ENCODE measurements at regions not wholly inside any gene's neighbourhood (a gene's known extent, or its start where the extent isn't known, plus 50 kb on each side); places are given as distances from the start of the nearest gene placed in this dataset.
"Not testable (repeated sequence)": the region's sequence is repeated elsewhere in the genome, so short reads cannot be mapped to it uniquely, and the experiment has no call there.

DNA sequence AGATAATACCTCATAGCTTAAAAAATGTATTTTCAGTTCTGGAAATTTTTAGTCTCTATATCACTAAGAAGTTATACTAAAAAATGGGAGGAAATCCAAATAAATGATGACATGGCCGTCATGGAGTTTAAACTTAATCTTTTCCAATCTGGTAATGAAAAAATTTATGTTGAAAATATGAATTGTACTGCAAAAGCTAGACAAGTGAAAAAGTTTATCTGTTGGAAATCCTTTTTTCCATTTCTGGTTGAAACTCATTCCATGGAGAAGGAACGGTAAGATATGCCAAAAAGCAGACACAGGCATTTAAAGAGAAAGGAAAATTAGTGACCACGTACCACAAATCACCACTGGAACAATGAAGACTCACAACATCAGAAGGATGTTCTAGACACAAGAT is 314.2 kb upstream of the PRICKLE1 start:
- peaks cover 7% of the 10 kb centered on the region for H3K9me3 Mint-ChIP-seq
- H3K4me3 Mint-ChIP-seq = no peak overlapping the region
- H3K36me3 Mint-ChIP-seq (ENCODE audit: low read depth) = no peaks in the 10 kb centered on the region
- CTCF ChIA-PET = no interaction called here
- H3K27ac Mint-ChIP-seq = no peak overlapping the region
- DNase-seq = no peak
- POLR2A ChIA-PET = no interaction called here
- no peaks in the 10 kb centered on the region for H3K4me1 Mint-ChIP-seq
- no peaks in the 10 kb centered on the region for H3K27me3 Mint-ChIP-seq

DNA sequence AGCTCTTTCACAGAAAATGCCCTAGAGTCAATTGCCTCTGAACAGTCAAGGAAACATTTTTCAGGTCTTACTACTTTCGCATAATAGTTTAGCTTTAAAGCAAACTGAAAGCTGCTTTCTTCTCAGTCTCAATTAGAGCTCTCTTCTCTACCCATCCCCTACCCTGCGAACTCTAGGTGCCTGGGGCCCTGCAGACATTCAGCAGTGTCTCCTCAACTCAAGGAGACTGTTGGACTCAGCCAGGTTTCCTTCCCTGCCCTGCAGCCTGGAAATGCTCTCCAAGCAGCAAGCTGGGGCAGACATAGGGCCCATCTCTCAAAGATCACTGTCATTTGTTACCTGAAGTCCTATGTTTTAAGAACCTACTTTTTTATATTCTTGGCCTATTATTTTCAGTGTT is 312.5 kb upstream of the PRICKLE1 start:
- Mint-ChIP-seq H3K4me1 (no peaks in the 10 kb centered on the region), H3K27ac (no peak overlapping the region), H3K36me3 (ENCODE audit: low read depth) (no peaks in the 10 kb centered on the region), H3K9me3 (peaks cover 7% of the 10 kb centered on the region), H3K4me3 (no peak overlapping the region), H3K27me3 (no peaks in the 10 kb centered on the region)
- ChIA-PET POLR2A (no interaction called here), CTCF (no interaction called here)
- no peak for DNase-seq

DNA sequence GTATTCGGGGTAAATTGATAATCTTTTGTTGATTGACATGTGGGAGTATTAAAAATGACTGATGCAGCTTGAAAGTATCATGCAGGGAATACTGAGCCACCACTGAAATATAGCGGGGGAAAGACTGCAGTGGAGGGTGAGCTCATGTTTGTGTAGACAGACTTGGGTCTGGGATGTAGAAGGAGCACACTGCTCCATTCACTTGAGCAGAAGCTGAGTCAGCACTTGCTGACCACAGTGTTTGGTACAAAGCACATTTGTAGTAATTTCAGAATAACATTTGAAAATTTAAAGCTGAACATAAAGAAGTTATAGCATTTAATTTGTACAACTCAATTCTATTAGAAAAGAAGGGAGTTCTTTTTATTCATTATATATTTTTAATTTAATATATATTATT is 304.3 kb upstream of the PRICKLE1 start:
- Mint-ChIP-seq H3K4me1 (no peaks in the 10 kb centered on the region), H3K27me3 (no peaks in the 10 kb centered on the region), H3K36me3 (ENCODE audit: low read depth) (no peaks in the 10 kb centered on the region), H3K4me3 (no peak overlapping the region), H3K27ac (no peak overlapping the region), H3K9me3 (peaks cover 3% of the 10 kb centered on the region)
- POLR2A ChIA-PET = no interaction called here
- CTCF ChIA-PET = no interaction called here
- DNase-seq = no peak

DNA sequence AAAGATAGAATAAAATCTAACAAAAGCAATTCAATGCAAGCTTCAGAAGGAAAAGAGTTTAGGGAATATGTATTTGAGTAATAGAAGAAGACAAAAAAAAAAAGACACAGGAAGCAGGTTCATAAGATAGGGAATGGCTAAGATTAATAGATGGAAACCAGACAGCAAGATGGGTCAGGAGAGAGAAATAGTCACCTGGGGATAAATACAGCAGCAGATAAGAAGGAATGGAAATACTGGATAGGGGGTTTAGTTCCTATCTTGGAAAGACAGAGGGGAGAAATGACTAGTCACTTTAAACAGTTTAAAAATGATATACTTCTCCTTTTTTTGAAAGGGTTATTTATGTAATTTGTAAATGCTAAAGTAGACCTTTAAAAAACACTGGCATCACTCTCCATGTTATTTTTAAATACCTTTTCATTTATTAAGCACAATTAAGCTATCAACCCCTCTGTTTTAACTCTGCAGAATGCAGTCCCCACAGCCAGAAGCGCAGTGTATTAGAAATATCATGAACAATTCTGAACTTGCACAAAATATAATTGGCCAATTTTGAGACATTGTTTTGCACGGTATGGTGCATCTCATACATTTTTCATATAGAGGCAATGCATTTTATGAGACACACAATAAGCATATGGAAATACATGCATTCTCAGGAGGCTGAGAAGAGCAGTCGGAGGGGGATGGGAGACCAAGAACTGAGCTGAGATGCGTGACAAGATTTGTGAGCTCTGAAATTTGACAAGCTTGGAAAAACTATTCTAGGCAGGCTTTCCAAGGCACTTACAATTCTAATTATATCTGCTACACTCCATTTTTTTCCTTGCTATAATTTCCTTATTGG is 303.4 kb upstream of the PRICKLE1 start:
- H3K27ac Mint-ChIP-seq = no peak overlapping the region
- no peaks in the 10 kb centered on the region for H3K27me3 Mint-ChIP-seq
- no peaks in the 10 kb centered on the region for H3K36me3 Mint-ChIP-seq (ENCODE audit: low read depth)
- DNase-seq = no peak
- no peak overlapping the region for H3K4me3 Mint-ChIP-seq
- no peaks in the 10 kb centered on the region for H3K4me1 Mint-ChIP-seq
- CTCF ChIA-PET = no interaction called here
- H3K9me3 Mint-ChIP-seq = peaks cover 3% of the 10 kb centered on the region
- POLR2A ChIA-PET = no interaction called here

DNA sequence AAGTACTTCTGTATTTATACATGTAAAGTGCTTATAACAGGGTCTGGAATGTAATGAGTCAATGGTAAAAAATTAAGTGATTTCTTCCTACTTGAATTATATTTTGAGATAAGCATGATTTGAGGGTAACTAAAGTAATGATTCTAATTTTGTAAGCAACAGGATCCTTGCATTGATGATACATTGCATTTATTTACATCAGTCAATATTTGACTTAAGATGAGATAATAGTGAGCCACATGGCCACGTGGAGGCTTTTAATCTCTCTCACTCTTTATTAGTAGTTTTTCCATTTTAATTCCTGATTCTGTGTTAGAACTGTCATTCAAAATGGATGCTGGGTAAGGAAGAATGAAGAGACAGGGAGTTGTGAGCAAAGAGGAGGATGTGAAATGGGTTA is 298.1 kb upstream of the PRICKLE1 start:
- H3K27me3 Mint-ChIP-seq = no peaks in the 10 kb centered on the region
- DNase-seq = no peak
- no peak overlapping the region for H3K27ac Mint-ChIP-seq
- H3K36me3 Mint-ChIP-seq (ENCODE audit: low read depth) = no peaks in the 10 kb centered on the region
- CTCF ChIA-PET = no interaction called here
- no peak overlapping the region for H3K4me3 Mint-ChIP-seq
- H3K4me1 Mint-ChIP-seq = no peaks in the 10 kb centered on the region
- H3K9me3 Mint-ChIP-seq = peaks cover 3% of the 10 kb centered on the region
- POLR2A ChIA-PET = no interaction called here

DNA sequence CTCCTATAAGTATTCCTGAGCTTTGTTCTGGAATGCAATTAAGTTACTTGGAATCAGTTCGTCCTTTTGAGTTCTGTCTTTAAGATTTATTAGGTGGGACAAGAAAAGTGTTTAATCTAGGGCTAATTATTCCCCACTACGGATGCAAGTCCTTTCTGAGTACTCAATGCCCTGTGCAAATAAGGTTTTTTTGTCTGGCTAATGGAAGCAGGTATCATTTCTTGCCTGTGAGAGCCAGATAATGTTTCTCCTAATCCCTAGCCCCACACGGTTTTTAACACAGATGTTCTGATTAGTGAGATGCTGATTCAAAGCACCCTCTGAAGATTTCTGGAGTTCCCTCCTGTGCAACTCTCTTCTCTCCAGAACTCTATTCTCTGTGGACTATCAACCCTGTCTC is 296.6 kb upstream of the PRICKLE1 start:
- Mint-ChIP-seq H3K36me3 (ENCODE audit: low read depth) (no peaks in the 10 kb centered on the region), H3K9me3 (no peaks in the 10 kb centered on the region), H3K4me1 (no peaks in the 10 kb centered on the region), H3K27ac (no peak overlapping the region), H3K27me3 (no peaks in the 10 kb centered on the region), H3K4me3 (no peak overlapping the region)
- ChIA-PET POLR2A (no interaction called here), CTCF (no interaction called here)
- DNase-seq = no peak

DNA sequence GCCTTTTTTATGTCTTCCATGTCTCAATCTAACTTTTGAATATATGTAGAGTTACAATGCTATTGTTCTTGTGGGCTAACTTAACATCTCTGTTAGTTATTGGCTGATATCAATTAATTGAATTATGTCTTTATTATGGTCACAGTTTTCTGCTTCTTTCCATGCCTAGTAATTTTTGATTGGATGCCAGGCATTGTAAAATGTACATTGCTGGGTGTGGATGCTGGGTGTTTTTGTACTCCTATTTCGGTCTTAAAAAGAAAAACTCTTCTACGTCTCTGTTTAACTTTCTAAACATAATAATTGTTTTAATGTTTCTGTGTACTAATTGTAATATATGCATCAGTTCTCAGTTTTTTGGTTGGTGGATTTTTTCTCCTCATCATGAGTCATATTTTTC is 296.1 kb upstream of the PRICKLE1 start:
- no peak overlapping the region for H3K27ac Mint-ChIP-seq
- H3K9me3 Mint-ChIP-seq = no peaks in the 10 kb centered on the region
- no peak overlapping the region for H3K4me3 Mint-ChIP-seq
- H3K27me3 Mint-ChIP-seq = no peaks in the 10 kb centered on the region
- ChIA-PET POLR2A (no interaction called here), CTCF (no interaction called here)
- DNase-seq = no peak
- H3K4me1 Mint-ChIP-seq = no peaks in the 10 kb centered on the region
- no peaks in the 10 kb centered on the region for H3K36me3 Mint-ChIP-seq (ENCODE audit: low read depth)

DNA sequence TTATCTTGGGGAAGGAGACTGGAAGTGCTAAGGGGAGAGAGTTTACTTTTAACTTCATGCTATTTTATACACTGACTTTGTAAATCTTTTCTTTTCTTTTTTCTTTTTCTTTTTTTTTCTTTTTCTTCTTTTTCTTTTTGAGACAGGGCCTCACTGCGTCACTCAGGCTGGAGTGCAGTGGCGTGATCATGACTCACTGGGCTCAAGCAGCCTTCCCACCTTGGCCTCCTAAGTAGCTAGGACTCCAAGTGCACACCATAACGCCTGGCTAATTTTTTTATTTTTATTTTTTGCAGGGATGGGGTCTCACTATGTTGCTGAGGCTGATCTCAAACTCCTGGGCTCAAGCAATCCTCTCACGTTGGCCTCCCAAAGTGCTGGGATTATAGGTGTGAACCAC is 294.6 kb upstream of the PRICKLE1 start:
- H3K36me3 Mint-ChIP-seq (ENCODE audit: low read depth) = no peaks in the 10 kb centered on the region
- H3K4me1 Mint-ChIP-seq = no peaks in the 10 kb centered on the region
- CTCF ChIA-PET = no interaction called here
- H3K27ac Mint-ChIP-seq = no peak overlapping the region
- no peak for DNase-seq
- H3K9me3 Mint-ChIP-seq = no peaks in the 10 kb centered on the region
- POLR2A ChIA-PET = no interaction called here
- H3K27me3 Mint-ChIP-seq = no peaks in the 10 kb centered on the region
- no peak overlapping the region for H3K4me3 Mint-ChIP-seq

DNA sequence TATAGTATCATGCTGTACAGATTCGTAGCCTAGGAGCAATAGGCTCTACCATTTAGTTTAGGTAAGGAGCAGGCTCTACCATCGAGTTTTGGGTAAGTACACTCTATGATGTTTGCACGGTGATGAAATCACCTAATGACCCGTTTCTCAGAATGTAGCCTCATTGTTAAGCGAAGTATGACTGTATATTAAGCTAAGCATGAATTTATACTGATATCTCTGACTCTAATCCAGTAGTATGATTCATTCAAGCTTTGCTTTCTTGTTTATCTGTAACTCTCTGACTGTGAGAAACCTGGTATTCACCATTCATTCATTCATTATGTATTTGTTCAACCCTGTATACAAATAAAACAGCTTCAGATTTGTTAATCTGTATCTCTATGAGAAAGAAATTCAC is 283.9 kb upstream of the PRICKLE1 start:
- Mint-ChIP-seq H3K27me3 (no peaks in the 10 kb centered on the region), H3K9me3 (peaks cover 3% of the 10 kb centered on the region), H3K27ac (no peak overlapping the region), H3K36me3 (ENCODE audit: low read depth) (no peaks in the 10 kb centered on the region), H3K4me3 (no peak overlapping the region), H3K4me1 (no peaks in the 10 kb centered on the region)
- no peak for DNase-seq
- ChIA-PET CTCF (no interaction called here), POLR2A (no interaction called here)

DNA sequence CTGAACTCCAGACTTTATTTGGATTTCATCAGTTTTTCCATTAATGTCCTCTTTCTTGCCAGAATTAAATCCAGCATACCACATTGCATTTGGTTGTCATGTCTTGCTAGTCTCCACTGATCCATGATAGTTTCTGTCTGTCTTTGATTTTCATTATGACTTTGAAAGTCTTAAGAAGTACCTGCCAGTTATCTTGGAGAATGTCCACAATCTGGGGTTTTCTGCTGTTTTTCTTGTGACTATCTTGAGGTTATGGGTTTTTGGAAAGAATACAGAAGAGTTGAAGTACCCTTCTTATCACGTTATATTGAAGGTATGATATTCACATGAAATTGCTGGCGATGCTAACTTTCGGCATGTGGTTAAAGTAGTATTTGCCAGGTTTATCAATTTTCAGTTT is 282.3 kb upstream of the PRICKLE1 start:
- ChIA-PET POLR2A (no interaction called here), CTCF (no interaction called here)
- no peak for DNase-seq
- no peak overlapping the region for H3K27ac Mint-ChIP-seq
- no peak overlapping the region for H3K4me3 Mint-ChIP-seq
- H3K9me3 Mint-ChIP-seq = no peaks in the 10 kb centered on the region
- H3K4me1 Mint-ChIP-seq = no peaks in the 10 kb centered on the region
- H3K36me3 Mint-ChIP-seq (ENCODE audit: low read depth) = no peaks in the 10 kb centered on the region
- no peaks in the 10 kb centered on the region for H3K27me3 Mint-ChIP-seq

DNA sequence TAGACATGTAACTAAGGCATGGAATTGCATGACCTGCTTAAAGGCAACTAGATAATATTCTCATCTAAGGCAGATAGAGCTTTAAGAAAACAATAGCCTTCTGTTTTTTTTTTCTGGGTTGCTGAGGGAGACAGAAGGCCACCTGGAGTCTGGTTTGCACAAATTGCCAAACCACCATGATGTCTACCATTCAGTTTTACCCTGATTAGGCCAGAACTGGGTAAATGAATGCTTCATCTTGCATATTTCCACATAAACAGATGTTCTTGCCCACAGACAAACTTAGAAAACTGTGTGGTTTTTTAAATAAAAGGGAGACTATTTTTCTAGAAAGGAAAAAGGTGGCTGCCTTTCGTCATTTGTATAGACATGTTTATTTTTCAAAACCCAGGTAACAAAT is 278.7 kb upstream of the PRICKLE1 start:
- Mint-ChIP-seq H3K27me3 (no peaks in the 10 kb centered on the region), H3K27ac (no peak overlapping the region), H3K9me3 (no peaks in the 10 kb centered on the region), H3K4me3 (no peak overlapping the region), H3K4me1 (no peaks in the 10 kb centered on the region), H3K36me3 (ENCODE audit: low read depth) (no peaks in the 10 kb centered on the region)
- DNase-seq = no peak
- ChIA-PET POLR2A (no interaction called here), CTCF (no interaction called here)

DNA sequence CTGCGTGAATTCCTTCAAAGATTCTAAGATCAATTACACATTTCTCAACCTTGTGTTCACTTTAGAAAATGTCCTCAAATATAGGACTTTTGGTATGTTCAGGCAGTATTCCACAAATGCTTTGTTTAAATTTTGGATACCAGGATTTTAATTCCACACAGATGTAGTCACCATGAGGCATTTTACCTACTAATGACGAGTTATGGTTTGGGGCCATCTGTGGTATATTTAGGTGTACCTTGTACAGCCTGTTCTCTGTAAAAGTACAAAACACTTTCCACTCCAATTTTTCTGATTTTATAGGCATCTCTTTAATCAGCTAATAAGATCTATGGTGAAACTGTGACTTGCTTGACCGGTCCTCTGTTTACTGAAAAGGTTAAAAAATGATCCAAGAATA is 275.7 kb upstream of the PRICKLE1 start:
- Mint-ChIP-seq H3K4me3 (no peak overlapping the region), H3K36me3 (ENCODE audit: low read depth) (no peaks in the 10 kb centered on the region), H3K27ac (no peak overlapping the region), H3K4me1 (no peaks in the 10 kb centered on the region), H3K27me3 (no peaks in the 10 kb centered on the region), H3K9me3 (no peaks in the 10 kb centered on the region)
- ChIA-PET CTCF (interaction anchor here (0.6 kb wide), 1 partner anchor 203 kb away, joined by 3 read pairs; no protein-coding TSS in a partner anchor), POLR2A (no interaction called here)
- DNase-seq = no peak

DNA sequence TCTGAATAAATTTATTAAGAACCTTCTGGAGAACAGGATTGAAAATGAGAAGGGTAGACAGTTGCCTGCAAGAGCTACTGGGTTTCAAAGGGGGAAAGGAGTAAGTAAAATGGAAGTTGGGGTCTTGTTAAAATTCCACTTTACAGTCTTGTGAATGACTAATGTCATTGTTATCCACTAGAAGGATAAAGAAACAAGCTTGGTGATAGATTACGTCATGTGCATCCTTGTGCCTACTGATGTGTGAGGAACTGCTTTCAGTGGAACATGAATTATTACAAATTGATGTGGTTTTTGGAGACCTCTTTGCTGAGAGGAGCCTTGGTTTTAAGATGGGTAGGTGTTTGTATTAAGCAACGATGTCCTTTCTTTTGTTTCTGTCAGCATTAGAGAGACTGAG is 272.5 kb upstream of the PRICKLE1 start:
- ChIA-PET POLR2A (no interaction called here), CTCF (no interaction called here)
- no peak for DNase-seq
- Mint-ChIP-seq H3K4me3 (no peak overlapping the region), H3K27ac (no peak overlapping the region), H3K9me3 (no peaks in the 10 kb centered on the region), H3K27me3 (no peaks in the 10 kb centered on the region), H3K4me1 (no peaks in the 10 kb centered on the region), H3K36me3 (ENCODE audit: low read depth) (no peaks in the 10 kb centered on the region)

DNA sequence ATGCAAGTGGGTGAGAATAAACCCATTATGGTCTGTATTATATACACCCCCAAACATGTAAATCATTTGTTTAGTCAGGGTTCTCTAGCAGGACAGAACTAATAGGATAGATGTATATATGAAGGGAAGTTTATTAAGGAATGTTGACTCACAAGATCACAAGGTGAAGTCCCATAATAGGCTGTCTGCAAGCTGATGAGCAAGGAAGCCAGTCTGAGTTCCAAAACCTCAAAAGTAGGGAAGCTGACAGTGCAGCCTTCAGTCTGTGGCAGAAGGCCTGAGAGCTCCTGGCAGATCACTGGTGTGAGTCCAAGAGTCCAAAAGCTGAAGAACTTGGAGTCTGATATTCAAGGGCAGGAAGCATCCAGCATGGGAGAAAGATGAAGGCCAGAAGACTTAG is 270.8 kb upstream of the PRICKLE1 start:
- H3K9me3 Mint-ChIP-seq; H3K36me3 Mint-ChIP-seq (ENCODE audit: low read depth); H3K27me3 Mint-ChIP-seq; H3K27ac Mint-ChIP-seq; H3K4me1 Mint-ChIP-seq; DNase-seq; POLR2A ChIA-PET; CTCF ChIA-PET; H3K4me3 Mint-ChIP-seq: not testable (repeated sequence)

DNA sequence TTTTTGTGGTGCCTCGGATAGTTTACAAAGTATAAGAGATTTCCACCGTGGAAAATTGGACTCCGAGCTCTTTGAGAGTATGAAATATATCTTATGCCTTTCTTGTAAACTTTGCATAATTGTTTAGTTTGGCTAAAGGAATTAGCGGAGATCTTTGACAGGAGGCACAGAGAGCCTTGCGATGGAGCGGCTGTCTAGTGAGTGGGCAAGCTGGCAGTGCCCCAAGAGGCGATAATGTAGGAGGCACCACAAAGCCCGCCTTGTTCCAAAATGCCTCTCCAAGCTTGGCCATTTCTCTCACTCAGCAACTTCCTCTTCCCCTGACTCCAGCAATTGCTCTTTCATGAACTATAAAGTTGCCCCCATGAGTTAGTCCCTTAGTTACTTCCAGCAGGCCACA is 270.1 kb upstream of the PRICKLE1 start:
- no peaks in the 10 kb centered on the region for H3K27me3 Mint-ChIP-seq
- H3K27ac Mint-ChIP-seq = no peak overlapping the region
- CTCF ChIA-PET = no interaction called here
- H3K4me1 Mint-ChIP-seq = no peaks in the 10 kb centered on the region
- no peak overlapping the region for H3K4me3 Mint-ChIP-seq
- no peaks in the 10 kb centered on the region for H3K36me3 Mint-ChIP-seq (ENCODE audit: low read depth)
- POLR2A ChIA-PET = no interaction called here
- no peaks in the 10 kb centered on the region for H3K9me3 Mint-ChIP-seq
- DNase-seq = no peak
